GM13976 (cell line): ENCODE measurements at regions not wholly inside any gene's neighbourhood (a gene's known extent, or its start where the extent isn't known, plus 50 kb on each side); places are given as distances from the start of the nearest gene placed in this dataset.

Source experiments
- DNase-seq: peaks from one replicate; pipeline ENCODE4 v3.0.0; 2012; ENCODE audit warnings: low spot score
- CTCF ChIP-seq: IDR thresholded peaks from 2 replicates; pipeline ENCODE4 v1.5.1; 2012; ENCODE audit warnings: borderline replicate concordance, mild to moderate bottlenecking; ENCODE audit not compliant: insufficient read depth; ENCODE audit errors: extremely low read depth, missing control alignments, control extremely low read depth
- in situ Hi-C: fragments of 300-500 bp; cut with MboI; formaldehyde crosslinking; loops from one replicate; pipeline ENCODE4 v1.12.0; 2022; ENCODE audit warnings: low sequenced_read_pairs, mixed read lengths, inconsistent platforms; ENCODE audit not compliant: unreplicated experiment

GRCh38 chr2:188217264-188217663 lies 74.4 kb upstream of the GULP1 start:
- DNase-seq, result no peak
- TF ChIP-seq CTCF, result no peak
- in situ Hi-C loops, result no loop called here

GRCh38 chr2:188219541-188219940 lies 72.1 kb upstream of the GULP1 start:
- DNase-seq, result no peak
- in situ Hi-C loops, result no loop called here
- TF ChIP-seq CTCF, result no peak

GRCh38 chr2:188220535-188220934 lies 71.1 kb upstream of the GULP1 start:
- DNase-seq, result no peak
- no peak for TF ChIP-seq CTCF
- in situ Hi-C loops, result no loop called here

GRCh38 chr2:188227713-188228112 lies 64.0 kb upstream of the GULP1 start:
- in situ Hi-C loops, result no loop called here
- DNase-seq, result no peak
- TF ChIP-seq CTCF, result no peak

- in situ Hi-C loops, result no loop called here
- TF ChIP-seq CTCF, result no peak
- peak; percentile 11 for DNase-seq
Observed at GRCh38 chr2:188235364-188235763, 56.3 kb upstream of the GULP1 start.

GRCh38 chr2:188238386-188238785 lies 53.3 kb upstream of the GULP1 start:
- in situ Hi-C loops, result no loop called here
- no peak for DNase-seq
- TF ChIP-seq CTCF, result no peak
